ENCODE measurements at regions not wholly inside any gene's neighbourhood (a gene's known extent, or its start where the extent isn't known, plus 50 kb on each side); places are given as distances from the start of the nearest gene placed in this dataset.
A peak's percentile ranks its signal among the peaks of the same experiment; 100 is the strongest.
"Not testable (repeated sequence)": the region's sequence is repeated elsewhere in the genome, so short reads cannot be mapped to it uniquely, and the experiment has no call there.

- DNase-seq: no peak
Measured at GRCh38 chr14:103259801-103260628, 74.0 kb upstream of the EIF5 start.

GRCh38 chr14:103260629-103261124 lies 73.4 kb upstream of the EIF5 start:
- DNase-seq: peak in 6 of 56 donors; percentile 3 to 18 (median 10)

- DNase-seq: no peak
Measured at GRCh38 chr14:103267226-103267910, 66.7 kb upstream of the EIF5 start.

GRCh38 chr14:103271189-103271588 lies 62.8 kb upstream of the EIF5 start:
- DNase-seq: no peak

- DNase-seq: no peak
Measured at GRCh38 chr14:103273145-103273744, 60.8 kb upstream of the EIF5 start.

GRCh38 chr14:103273745-103274615 lies 60.1 kb upstream of the EIF5 start:
- no peak for DNase-seq

GRCh38 chr14:103275000-103275399 lies 59.0 kb upstream of the EIF5 start:
- DNase-seq: no peak

GRCh38 chr14:103277931-103278330 lies 56.1 kb upstream of the EIF5 start:
- no peak for DNase-seq

GRCh38 chr14:103279142-103280025 lies 54.7 kb upstream of the EIF5 start:
- DNase-seq: no peak

- DNase-seq: no peak
Measured at GRCh38 chr14:103280278-103280928, 53.6 kb upstream of the EIF5 start.

- DNase-seq: peak in 1 of 56 donors; percentile 23
Measured at GRCh38 chr14:103281496-103282231, 52.4 kb upstream of the EIF5 start.

GRCh38 chr14:103282309-103282708 lies 51.7 kb upstream of the EIF5 start:
- DNase-seq: not testable (repeated sequence)

- DNase-seq: no peak
Measured at GRCh38 chr14:103282932-103283331, 51.1 kb upstream of the EIF5 start.

GRCh38 chr14:103283916-103284315 lies 50.1 kb upstream of the EIF5 start:
- no peak for DNase-seq

All from nucleus accumbens (tissue), 56 donors.